GM12864 (cell line): ENCODE measurements at regions not wholly inside any gene's neighbourhood (a gene's known extent, or its start where the extent isn't known, plus 50 kb on each side); places are given as distances from the start of the nearest gene placed in this dataset.

ENCODE experiments used
- DNase-seq: peaks from one replicate; pipeline ENCODE4 v3.0.0-alpha.2; 2011; ENCODE audit warnings: low read depth
- H3K4me3 ChIP-seq: 2 replicates; pipeline ENCODE4 v1.5.1; 2011; ENCODE audit warnings: mild to moderate bottlenecking, low read depth, low read length, control low read depth
- TF ChIP-seq, protein P1 (sequence below): IDR thresholded peaks from 2 replicates; pipeline ENCODE4 v1.5.1; 2011; ENCODE audit warnings: low read depth, mild to moderate bottlenecking, moderate library complexity, low read length, control low read depth, inconsistent platforms; ENCODE audit errors: missing control alignments

- DNase-seq: no peak
Observed at GRCh38 chr2:192347542-192347941, 152.8 kb upstream of the TMEFF2 start.

DNA sequence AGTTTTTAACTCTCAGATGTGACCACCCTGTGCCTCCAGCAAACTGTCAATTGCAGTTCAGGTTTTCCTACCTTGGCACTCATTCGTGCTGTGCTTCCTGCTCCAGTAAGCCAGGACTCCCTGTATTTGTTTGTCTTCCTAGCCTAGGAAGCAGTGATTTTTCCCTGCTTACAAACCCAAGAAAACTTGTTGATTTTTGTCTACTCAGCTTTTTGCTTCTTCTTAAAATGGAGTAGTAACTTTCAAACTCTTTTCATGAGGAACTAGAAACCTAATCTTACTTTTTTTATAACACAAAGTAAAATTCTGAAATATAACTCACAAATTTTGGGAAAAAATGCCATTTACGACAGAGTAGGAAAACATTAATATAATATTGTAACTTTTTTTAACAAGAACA, 150.6 kb upstream of the TMEFF2 start:
- no peak for DNase-seq
- TF ChIP-seq, protein P1, sequence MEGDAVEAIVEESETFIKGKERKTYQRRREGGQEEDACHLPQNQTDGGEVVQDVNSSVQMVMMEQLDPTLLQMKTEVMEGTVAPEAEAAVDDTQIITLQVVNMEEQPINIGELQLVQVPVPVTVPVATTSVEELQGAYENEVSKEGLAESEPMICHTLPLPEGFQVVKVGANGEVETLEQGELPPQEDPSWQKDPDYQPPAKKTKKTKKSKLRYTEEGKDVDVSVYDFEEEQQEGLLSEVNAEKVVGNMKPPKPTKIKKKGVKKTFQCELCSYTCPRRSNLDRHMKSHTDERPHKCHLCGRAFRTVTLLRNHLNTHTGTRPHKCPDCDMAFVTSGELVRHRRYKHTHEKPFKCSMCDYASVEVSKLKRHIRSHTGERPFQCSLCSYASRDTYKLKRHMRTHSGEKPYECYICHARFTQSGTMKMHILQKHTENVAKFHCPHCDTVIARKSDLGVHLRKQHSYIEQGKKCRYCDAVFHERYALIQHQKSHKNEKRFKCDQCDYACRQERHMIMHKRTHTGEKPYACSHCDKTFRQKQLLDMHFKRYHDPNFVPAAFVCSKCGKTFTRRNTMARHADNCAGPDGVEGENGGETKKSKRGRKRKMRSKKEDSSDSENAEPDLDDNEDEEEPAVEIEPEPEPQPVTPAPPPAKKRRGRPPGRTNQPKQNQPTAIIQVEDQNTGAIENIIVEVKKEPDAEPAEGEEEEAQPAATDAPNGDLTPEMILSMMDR: no peak
- H3K4me3 ChIP-seq: no peak overlapping the region

More at GRCh38 chr2:192347542-192347941, 152.8 kb upstream of the TMEFF2 start:
- TF ChIP-seq, protein P1: no peak
- H3K4me3 ChIP-seq: no peak overlapping the region

- no peak for DNase-seq
- TF ChIP-seq, protein P1: no peak
- no peak overlapping the region for H3K4me3 ChIP-seq
Observed at GRCh38 chr2:192333642-192334041, 138.9 kb upstream of the TMEFF2 start.

GRCh38 chr2:192328297-192328696, 133.6 kb upstream of the TMEFF2 start:
- no peak overlapping the region for H3K4me3 ChIP-seq
- TF ChIP-seq, protein P1: no peak
- DNase-seq: no peak

GRCh38 chr2:192327576-192327975, 132.8 kb upstream of the TMEFF2 start:
- TF ChIP-seq, protein P1: no peak
- DNase-seq: no peak
- H3K4me3 ChIP-seq: no peak overlapping the region

DNA sequence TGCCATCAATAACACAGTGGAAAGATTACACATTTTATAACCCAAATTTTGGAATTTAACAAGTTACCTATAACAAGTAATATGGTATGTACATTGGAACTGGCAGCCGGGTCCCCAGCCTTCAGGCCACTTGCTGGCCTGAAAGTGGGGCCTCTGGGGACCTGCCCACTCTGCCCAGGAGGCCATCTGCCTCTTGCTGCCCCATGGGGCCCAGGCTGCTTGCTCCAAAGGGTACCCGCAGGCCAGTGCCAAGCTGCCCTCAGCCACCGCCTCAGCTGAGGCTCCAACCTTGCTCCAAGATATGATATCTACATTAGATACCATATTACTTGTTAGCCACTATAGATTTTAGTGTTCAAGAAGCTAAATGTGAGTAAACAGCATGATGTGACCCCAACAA, 120.8 kb upstream of the TMEFF2 start:
- TF ChIP-seq, protein P1: no peak
- no peak for DNase-seq
- no peak overlapping the region for H3K4me3 ChIP-seq

DNA sequence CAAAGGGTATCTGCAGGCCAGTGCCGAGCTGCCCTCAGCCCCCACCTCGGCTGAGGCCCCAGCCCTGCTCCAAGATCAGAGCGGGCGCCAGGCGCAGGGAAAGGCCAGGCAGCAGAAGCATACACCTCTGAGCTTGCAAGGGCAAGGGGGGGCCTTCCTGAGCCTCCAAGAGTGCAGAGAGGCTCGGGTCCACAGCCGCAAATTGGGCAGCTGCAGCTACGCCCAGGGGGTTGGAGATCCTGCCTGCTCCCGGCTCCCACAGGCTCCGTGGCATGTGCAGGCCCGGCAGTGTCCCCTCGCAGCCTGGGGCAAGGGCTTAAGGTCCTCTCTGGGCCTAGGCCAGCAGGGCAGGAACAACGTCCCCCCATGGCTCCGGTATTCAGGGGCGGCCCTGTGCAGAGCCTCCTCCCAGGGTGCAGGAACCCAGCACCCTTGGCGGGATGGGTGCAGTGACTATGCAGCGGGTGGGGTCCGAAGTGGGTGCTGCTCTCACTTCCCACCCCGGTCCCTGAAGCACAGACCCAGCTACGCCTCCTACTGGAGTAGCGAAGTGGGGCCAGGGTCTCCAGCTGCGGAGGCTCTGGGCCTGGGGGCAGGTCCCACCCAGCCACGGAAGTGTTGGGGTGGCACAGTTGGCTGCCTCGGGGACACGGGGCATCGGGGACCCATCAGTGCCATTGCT, 120.2 kb upstream of the TMEFF2 start:
- no peak overlapping the region for H3K4me3 ChIP-seq
- TF ChIP-seq, protein P1: no peak
- DNase-seq: no peak
